GM23338 (cell line): ENCODE measurements at regions not wholly inside any gene's neighbourhood (a gene's known extent, or its start where the extent isn't known, plus 50 kb on each side); places are given as distances from the start of the nearest gene placed in this dataset.

Source experiments
- CREB1 ChIP-seq: fragments of 250-450 bp; sonication (Bioruptor Pico); IDR thresholded peaks from 2 replicates; pipeline ENCODE4 v1.5.0; 2020; ENCODE audit warnings: low read depth, mild to moderate bottlenecking, moderate library complexity
- EZH2 ChIP-seq: fragments of 200-600 bp; sonication (generic); IDR thresholded peaks from one replicate; pipeline ENCODE4 v1.8.0; 2017; ENCODE audit warnings: antibody characterized with exemption, mild to moderate bottlenecking, low read depth; ENCODE audit not compliant: unreplicated experiment
- EZH2phosphoT487 ChIP-seq: fragments of 200-600 bp; sonication (generic); IDR thresholded peaks from one replicate; pipeline ENCODE4 v1.8.1; 2018; ENCODE audit warnings: antibody characterized with exemption; ENCODE audit not compliant: unreplicated experiment
- JUNB ChIP-seq: IDR thresholded peaks from one replicate; pipeline ENCODE4 v1.6.1; 2016; ENCODE audit warnings: antibody characterized with exemption; ENCODE audit not compliant: unreplicated experiment
- NANOG ChIP-seq: IDR thresholded peaks from 2 replicates; pipeline ENCODE4 v1.6.1; 2016; ENCODE audit warnings: antibody characterized with exemption, borderline replicate concordance
- POLR2AphosphoS5 ChIP-seq: IDR thresholded peaks from 2 replicates; pipeline ENCODE4 v1.6.1; 2016; ENCODE audit warnings: antibody characterized with exemption, low read depth
- STAT1 ChIP-seq: IDR thresholded peaks from one replicate; pipeline ENCODE4 v1.6.1; 2016; ENCODE audit warnings: antibody characterized with exemption; ENCODE audit not compliant: unreplicated experiment
- ZNF114 ChIP-seq: fragments of 250-450 bp; sonication (Bioruptor Pico); IDR thresholded peaks from 2 replicates; pipeline ENCODE4 v1.5.0; 2020; ENCODE audit warnings: mild to moderate bottlenecking, moderate library complexity
- ZNF331 ChIP-seq: fragments of 250-450 bp; sonication (Bioruptor Pico); IDR thresholded peaks from 2 replicates; pipeline ENCODE4 v1.5.0; 2020; ENCODE audit warnings: low read depth, mild to moderate bottlenecking, moderate library complexity
- TF ChIP-seq, protein P1 (sequence below), 2 experiments: fragments of 200-600 bp in 1 of 2; sonication (generic) in 1 of 2; conservative IDR thresholded peaks; 2 replicates each; pipeline versions ENCODE4 v1.5.1 to v1.6.1; 2016 to 2017; ENCODE audit warnings: antibody characterized with exemption in 2 of 2, low read depth in 2 of 2, mild to moderate bottlenecking in 2 of 2, moderate library complexity in 1 of 2
- TF ChIP-seq, protein P2 (sequence below): IDR thresholded peaks from 2 replicates; pipeline ENCODE4 v1.6.1; 2016; ENCODE audit warnings: antibody characterized with exemption
- TF ChIP-seq, protein P3 (sequence below): IDR thresholded peaks from one replicate; pipeline ENCODE4 v1.6.1; 2018; ENCODE audit warnings: antibody characterized with exemption; ENCODE audit not compliant: unreplicated experiment

- TF ChIP-seq, protein P1, sequence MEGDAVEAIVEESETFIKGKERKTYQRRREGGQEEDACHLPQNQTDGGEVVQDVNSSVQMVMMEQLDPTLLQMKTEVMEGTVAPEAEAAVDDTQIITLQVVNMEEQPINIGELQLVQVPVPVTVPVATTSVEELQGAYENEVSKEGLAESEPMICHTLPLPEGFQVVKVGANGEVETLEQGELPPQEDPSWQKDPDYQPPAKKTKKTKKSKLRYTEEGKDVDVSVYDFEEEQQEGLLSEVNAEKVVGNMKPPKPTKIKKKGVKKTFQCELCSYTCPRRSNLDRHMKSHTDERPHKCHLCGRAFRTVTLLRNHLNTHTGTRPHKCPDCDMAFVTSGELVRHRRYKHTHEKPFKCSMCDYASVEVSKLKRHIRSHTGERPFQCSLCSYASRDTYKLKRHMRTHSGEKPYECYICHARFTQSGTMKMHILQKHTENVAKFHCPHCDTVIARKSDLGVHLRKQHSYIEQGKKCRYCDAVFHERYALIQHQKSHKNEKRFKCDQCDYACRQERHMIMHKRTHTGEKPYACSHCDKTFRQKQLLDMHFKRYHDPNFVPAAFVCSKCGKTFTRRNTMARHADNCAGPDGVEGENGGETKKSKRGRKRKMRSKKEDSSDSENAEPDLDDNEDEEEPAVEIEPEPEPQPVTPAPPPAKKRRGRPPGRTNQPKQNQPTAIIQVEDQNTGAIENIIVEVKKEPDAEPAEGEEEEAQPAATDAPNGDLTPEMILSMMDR (conservative IDR thresholded peaks at IDR 0.05; ENCODE audit: low read depth in 2 of 2) = no peak
- TF ChIP-seq, protein P2, sequence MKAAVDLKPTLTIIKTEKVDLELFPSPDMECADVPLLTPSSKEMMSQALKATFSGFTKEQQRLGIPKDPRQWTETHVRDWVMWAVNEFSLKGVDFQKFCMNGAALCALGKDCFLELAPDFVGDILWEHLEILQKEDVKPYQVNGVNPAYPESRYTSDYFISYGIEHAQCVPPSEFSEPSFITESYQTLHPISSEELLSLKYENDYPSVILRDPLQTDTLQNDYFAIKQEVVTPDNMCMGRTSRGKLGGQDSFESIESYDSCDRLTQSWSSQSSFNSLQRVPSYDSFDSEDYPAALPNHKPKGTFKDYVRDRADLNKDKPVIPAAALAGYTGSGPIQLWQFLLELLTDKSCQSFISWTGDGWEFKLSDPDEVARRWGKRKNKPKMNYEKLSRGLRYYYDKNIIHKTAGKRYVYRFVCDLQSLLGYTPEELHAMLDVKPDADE = no peak
- TF ChIP-seq EZH2phosphoT487 = no peak
- no peak for TF ChIP-seq POLR2AphosphoS5
- TF ChIP-seq EZH2 = no peak
- no peak for TF ChIP-seq JUNB
- no peak for TF ChIP-seq STAT1
- TF ChIP-seq, protein P3, sequence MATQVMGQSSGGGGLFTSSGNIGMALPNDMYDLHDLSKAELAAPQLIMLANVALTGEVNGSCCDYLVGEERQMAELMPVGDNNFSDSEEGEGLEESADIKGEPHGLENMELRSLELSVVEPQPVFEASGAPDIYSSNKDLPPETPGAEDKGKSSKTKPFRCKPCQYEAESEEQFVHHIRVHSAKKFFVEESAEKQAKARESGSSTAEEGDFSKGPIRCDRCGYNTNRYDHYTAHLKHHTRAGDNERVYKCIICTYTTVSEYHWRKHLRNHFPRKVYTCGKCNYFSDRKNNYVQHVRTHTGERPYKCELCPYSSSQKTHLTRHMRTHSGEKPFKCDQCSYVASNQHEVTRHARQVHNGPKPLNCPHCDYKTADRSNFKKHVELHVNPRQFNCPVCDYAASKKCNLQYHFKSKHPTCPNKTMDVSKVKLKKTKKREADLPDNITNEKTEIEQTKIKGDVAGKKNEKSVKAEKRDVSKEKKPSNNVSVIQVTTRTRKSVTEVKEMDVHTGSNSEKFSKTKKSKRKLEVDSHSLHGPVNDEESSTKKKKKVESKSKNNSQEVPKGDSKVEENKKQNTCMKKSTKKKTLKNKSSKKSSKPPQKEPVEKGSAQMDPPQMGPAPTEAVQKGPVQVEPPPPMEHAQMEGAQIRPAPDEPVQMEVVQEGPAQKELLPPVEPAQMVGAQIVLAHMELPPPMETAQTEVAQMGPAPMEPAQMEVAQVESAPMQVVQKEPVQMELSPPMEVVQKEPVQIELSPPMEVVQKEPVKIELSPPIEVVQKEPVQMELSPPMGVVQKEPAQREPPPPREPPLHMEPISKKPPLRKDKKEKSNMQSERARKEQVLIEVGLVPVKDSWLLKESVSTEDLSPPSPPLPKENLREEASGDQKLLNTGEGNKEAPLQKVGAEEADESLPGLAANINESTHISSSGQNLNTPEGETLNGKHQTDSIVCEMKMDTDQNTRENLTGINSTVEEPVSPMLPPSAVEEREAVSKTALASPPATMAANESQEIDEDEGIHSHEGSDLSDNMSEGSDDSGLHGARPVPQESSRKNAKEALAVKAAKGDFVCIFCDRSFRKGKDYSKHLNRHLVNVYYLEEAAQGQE = no peak
- no peak for TF ChIP-seq ZNF331
- TF ChIP-seq CREB1 (CRISPR knock-in tag) = no peak
- TF ChIP-seq ZNF114 (CRISPR knock-in tag) = no peak
- TF ChIP-seq NANOG = no peak
Observed at GRCh38 chr6:91719414-91719813, 1132.5 kb upstream of the MAP3K7 start.
